HG03378 (cell line): ENCODE measurements at regions not wholly inside any gene's neighbourhood (a gene's known extent, or its start where the extent isn't known, plus 50 kb on each side); places are given as distances from the start of the nearest gene placed in this dataset.
"Not testable (repeated sequence)": the region's sequence is repeated elsewhere in the genome, so short reads cannot be mapped to it uniquely, and the experiment has no call there.

Experiments used
- ATAC-seq: cut with Tn5 transposase; IDR thresholded peaks from one replicate; pipeline ENCODE4 v1.9.1; 2021; ENCODE audit warnings: mild to moderate bottlenecking, moderate library complexity; ENCODE audit not compliant: unreplicated experiment

DNA sequence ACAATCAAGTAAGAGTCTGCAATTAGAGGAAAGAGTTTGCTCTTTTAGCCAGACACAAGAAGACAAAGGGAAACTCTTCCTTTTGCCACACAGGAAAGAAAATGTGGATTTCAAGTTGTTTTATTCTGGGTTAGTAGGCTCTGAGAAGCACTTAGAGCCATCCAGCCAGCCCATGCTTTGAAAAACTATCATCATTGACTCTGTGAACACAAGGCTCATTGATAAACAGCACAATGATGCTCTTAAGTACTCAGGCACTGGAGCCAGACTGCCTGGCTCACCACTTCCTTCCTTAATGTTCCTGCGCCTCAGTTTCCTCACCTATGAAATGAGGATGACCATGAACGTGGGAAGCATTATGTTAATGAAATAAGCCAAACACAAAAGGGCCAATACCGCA is 150.2 kb upstream of the EEA1 start:
- ATAC-seq = no peak

DNA sequence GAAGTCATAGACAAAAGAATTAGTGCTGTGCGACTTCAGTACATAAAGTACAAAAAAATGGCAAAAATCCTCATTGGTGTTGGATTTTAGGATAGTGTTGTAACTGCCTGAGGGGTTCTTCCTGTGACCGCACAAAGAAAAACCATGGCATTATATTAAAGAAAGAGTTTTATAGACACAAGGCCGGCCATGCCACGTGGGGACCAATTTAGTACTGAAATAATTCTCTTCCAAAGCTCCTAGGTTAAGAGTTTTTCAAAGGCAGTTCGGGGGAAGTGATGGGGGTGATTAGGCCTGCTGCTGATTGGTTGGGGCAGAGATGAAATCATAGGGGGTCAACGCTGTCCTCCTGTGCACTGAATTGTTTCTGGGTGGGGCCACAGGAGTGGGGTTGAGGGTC is 150.9 kb upstream of the EEA1 start:
- no peak for ATAC-seq

DNA sequence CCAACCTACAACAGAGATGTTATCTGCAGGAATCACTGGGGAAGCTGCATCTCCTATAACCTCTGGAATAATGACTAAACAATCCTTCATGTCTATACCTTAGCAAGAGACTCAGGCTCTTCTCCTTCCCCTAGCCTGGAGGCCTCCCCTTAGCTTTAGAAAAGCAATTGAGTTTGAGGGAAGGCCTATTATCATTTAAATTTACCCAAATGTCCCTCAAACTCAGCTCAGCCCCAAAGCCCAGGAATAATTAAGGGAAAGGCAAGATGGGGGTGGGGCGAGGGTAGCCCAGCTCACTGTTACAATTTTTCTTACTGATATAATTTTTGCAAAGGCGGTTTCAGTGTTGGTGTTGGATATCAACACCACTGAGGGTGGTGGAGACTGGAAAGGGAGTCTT is 151.4 kb upstream of the EEA1 start:
- ATAC-seq = no peak

GRCh38 chr12:93080994-93081809 is 152.1 kb upstream of the EEA1 start:
- ATAC-seq = no peak

DNA sequence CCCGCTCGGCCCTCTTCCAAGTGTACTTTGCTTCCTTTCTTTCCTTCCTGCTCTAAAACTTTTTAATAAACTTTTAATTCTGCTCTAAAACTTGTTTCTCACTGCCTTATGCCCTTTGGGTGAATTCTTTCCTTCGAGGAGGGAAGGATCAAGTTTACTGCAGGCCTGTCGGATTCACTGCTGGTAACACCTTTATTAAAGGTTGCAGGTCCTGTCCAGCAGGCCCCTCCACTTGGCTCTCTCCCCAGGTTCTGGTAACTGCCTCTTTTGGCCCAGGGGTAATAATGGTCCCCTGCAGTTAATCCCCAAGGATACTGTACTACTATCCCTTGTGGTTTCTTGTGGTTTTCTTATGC is 152.7 kb upstream of the EEA1 start:
- ATAC-seq = no peak

DNA sequence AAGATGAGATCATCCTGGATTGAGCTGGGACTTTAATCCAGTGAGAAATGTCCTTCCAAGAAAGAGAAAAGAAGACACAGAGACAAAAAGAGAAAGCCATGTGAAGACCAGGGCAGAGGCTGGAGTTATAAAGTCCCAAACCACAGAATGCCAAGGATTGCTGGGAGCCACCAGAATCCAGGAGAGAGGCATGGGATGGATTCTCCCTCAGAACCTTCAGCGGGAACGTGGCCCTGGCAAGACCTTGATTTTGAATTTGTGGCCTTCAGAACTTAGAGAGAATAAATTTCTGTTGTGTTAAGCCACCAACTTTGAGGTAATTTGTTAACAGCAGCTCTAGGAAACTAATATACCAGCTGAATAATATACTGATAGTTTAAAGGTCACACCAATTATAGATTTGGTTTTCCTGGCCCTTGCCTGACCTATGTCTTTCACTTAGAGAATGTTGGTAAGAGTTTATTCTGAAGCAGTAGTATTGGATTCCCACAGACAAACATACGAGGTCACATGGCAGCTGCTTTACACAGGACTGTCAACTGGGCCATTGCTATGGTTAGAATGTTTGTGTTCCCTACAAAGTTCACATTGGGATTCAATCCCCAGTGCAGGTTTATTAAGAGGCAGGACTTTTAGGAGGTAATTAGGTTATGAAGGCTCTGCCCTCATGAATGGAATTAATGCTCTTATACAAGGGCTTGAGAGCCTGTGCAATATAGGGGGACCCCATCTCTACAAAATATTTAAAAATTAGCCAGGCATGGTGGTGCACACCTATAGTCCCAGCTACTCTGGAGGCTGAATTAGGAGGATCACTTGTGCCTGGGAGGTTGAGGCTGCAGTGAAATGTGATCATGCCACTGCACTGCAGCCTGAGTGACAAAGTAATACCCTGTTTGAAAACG is 156.5 kb upstream of the EEA1 start:
- no peak for ATAC-seq

GRCh38 chr12:93086288-93086727 is 157.2 kb upstream of the EEA1 start:
- no peak for ATAC-seq

GRCh38 chr12:93087840-93088610 is 158.9 kb upstream of the EEA1 start:
- ATAC-seq = no peak

DNA sequence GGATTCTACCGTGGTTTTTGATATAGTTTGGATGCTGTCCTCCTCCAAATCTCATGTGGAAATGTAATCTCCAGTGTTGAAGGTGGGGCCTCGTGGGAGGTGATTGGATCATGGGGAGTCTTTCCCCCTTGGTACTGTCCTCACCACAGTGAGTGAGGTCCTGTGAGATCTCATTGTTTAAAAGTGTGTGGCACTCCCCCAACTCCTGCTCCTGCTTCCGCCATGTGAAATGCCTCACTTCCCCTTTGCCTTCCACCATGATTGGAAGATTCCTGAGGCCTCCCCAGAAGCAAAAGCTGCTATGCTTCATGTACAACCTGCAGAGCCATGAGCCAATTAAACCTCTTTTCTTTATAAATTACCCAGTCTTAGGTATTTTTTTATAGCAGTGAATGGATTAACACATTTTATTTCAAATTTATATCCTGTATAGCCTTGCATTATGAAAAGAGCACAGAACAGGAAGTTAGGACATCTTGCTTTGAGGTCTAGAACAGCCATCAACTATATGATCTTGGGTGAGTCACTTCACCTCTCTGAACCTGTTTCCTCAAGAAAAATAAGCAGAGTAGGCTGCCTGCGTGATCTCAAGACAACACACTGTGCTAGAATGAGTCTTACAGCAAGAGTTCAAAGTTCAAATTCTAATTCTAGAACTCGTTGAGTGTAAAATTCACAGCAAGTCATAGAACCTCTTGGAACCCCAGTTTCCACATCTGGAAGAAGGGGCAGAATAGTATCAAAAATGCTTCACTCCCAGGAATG is 160.9 kb upstream of the EEA1 start:
- ATAC-seq = no peak

DNA sequence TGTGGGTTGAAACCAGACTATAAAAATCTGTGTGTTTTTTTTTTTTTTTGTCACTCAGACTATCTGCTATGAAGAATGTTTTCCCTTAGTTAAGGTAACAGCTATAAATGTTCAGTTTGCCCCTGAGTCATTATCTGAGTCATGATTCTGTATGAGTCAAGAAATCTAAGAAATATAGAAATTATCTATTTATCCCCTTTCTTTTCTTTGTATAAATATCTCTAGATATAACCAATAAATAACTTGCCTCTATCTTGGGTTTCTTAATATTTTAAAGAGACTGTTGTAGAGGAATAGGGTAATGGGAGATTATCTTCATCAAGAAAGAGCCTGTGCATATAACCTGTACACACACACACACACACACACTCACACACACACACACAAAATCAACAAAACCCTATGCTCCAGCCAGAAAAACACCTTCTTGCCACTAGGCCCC is 161.7 kb upstream of the EEA1 start:
- no peak for ATAC-seq

DNA sequence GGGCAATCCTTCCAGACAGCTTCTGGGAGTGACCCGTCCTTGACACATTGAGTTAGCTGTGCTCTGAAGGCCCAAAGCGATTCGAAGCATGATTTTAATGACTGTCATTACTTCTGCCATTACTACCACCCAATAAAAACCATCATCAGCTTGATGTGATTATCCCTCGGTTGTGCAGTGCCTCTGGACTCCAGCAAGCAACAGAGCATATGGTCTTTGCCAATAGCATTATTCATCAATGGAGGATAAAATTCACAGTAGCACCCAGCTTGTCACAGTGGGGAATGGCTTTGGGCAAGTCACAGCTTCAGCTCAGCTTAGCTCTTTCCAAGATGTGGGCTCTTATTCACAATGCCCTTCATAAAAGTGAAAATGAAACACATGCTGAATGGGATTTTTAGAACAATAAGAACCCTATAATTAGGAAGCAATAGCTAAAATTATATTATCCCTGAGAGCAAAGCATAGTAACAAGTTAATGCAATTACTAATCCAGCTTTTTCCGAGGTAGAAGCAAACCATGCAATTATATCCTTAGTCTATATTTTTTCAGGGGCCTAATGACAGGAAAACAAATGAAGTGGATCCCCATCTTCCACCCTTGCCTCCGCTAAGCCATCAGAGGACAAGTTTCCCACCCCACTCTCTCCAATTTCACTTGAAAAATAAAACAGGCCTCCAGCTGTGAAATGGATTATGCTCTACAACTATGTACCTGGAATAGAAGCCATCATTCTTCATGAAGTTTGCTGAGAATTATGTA is 163.0 kb upstream of the EEA1 start:
- ATAC-seq = no peak

- ATAC-seq = no peak
Observed at GRCh38 chr12:93092649-93092945, 163.5 kb upstream of the EEA1 start.

- no peak for ATAC-seq
Observed at GRCh38 chr12:93093243-93093642, 164.1 kb upstream of the EEA1 start.

GRCh38 chr12:93094222-93094621 is 165.1 kb upstream of the EEA1 start:
- ATAC-seq = not testable (repeated sequence)

DNA sequence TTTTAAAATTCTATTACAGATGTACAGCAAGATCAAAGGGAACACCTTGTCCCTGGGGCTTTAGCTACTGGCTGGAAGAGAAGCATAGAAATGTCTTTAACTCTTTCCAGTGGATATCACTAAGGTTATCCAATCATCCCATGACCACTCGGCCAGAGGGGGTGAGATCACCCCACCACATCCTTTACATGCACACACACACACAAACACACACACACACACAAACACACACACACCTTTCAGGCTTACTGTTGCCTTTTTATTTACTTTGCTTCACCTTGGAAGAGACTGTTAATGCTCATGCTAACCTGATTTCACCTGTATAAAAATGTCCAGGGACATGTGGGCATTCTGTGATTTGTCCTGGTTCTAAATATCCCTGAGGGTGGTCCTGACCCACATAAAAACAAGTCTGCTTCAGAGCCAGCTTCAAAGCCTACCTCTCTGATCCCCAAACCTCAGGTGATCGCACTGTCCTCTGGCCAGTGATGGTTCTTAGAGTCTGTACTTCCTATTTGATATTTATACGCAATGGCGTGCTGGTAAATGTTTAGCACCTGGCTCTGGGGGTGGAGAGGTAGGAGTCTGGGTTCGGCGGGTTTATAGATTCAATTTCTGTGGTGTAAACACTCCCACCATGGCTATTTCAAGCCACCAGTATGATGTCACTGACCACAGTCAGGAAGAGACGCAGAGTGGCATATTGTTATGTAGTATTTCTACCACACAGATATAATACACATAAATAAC is 166.1 kb upstream of the EEA1 start:
- ATAC-seq = peak; percentile 93

- ATAC-seq = no peak
Observed at GRCh38 chr12:93097417-93097816, 168.3 kb upstream of the EEA1 start.

- no peak for ATAC-seq
Observed at GRCh38 chr12:93098077-93098476, 169.0 kb upstream of the EEA1 start.

GRCh38 chr12:93099792-93100191 is 170.7 kb upstream of the EEA1 start:
- ATAC-seq = no peak

- ATAC-seq = no peak
Observed at GRCh38 chr12:93100610-93101009, 171.5 kb upstream of the EEA1 start.
